ENCODE measurements at regions not wholly inside any gene's neighbourhood (a gene's known extent, or its start where the extent isn't known, plus 50 kb on each side); places are given as distances from the start of the nearest gene placed in this dataset.

DNA sequence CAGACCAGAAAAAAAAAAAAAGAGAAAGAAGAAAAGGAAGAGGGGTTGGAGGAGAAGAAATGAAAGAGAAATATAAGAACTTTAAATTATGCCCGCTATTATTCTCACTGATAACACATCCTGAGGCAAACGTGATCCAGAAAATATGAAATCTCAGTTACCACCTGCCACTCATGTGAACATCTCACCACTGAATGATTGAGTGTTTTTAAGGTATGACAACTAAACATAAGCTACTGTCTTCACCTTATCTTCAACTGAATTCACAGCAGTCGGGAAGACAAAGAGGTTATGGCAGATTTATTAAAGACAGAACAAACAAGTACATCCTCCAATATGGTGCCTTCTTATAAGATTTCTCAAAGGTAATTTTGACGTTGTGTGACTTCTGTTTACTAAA lies 327.9 kb downstream of the TMEM161B start:
- in situ Hi-C loops (cut with HindIII; ENCODE audit: low sequenced_read_pairs), result no loop called here
- no peak overlapping the region for H3K4me3 ChIP-seq (ENCODE audit: low read depth, low read length)
- no peak for DNase-seq (ENCODE audit: low read depth)
- TF ChIP-seq, protein P1, sequence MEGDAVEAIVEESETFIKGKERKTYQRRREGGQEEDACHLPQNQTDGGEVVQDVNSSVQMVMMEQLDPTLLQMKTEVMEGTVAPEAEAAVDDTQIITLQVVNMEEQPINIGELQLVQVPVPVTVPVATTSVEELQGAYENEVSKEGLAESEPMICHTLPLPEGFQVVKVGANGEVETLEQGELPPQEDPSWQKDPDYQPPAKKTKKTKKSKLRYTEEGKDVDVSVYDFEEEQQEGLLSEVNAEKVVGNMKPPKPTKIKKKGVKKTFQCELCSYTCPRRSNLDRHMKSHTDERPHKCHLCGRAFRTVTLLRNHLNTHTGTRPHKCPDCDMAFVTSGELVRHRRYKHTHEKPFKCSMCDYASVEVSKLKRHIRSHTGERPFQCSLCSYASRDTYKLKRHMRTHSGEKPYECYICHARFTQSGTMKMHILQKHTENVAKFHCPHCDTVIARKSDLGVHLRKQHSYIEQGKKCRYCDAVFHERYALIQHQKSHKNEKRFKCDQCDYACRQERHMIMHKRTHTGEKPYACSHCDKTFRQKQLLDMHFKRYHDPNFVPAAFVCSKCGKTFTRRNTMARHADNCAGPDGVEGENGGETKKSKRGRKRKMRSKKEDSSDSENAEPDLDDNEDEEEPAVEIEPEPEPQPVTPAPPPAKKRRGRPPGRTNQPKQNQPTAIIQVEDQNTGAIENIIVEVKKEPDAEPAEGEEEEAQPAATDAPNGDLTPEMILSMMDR (IDR thresholded peaks at IDR 0.05; ENCODE audit: low read depth, low read length, missing control alignments), result no peak

GRCh38 chr5:87936667-87937066 lies 332.0 kb downstream of the TMEM161B start:
- TF ChIP-seq, protein P1 (IDR thresholded peaks at IDR 0.05; ENCODE audit: low read depth, low read length, missing control alignments), result no peak
- in situ Hi-C loops (cut with HindIII; ENCODE audit: low sequenced_read_pairs), result no loop called here

GRCh38 chr5:87924436-87924835 lies 344.2 kb downstream of the TMEM161B start:
- H3K4me3 ChIP-seq (ENCODE audit: low read depth, low read length), result no peak overlapping the region
- DNase-seq (ENCODE audit: low read depth), result no peak
- TF ChIP-seq, protein P1 (IDR thresholded peaks at IDR 0.05; ENCODE audit: low read depth, low read length, missing control alignments), result no peak
- in situ Hi-C loops (cut with HindIII; ENCODE audit: low sequenced_read_pairs), result no loop called here

More at GRCh38 chr5:87936667-87937066, 332.0 kb downstream of the TMEM161B start:
- H3K4me3 ChIP-seq (ENCODE audit: low read depth, low read length), result no peak overlapping the region
- no peak for DNase-seq (ENCODE audit: low read depth)

- no peak overlapping the region for H3K4me3 ChIP-seq (ENCODE audit: low read depth, low read length)
- no peak for DNase-seq (ENCODE audit: low read depth)
- TF ChIP-seq, protein P1 (IDR thresholded peaks at IDR 0.05; ENCODE audit: low read depth, low read length, missing control alignments), result no peak
- in situ Hi-C loops (cut with HindIII; ENCODE audit: low sequenced_read_pairs), result no loop called here
Observed at GRCh38 chr5:87916320-87916719, 352.3 kb downstream of the TMEM161B start.

- in situ Hi-C loops (cut with HindIII; ENCODE audit: low sequenced_read_pairs), result no loop called here
- DNase-seq (ENCODE audit: low read depth), result no peak
- TF ChIP-seq, protein P1 (IDR thresholded peaks at IDR 0.05; ENCODE audit: low read depth, low read length, missing control alignments), result no peak
- H3K4me3 ChIP-seq (ENCODE audit: low read depth, low read length), result no peak overlapping the region
Observed at GRCh38 chr5:87912419-87912818, 356.2 kb downstream of the TMEM161B start.

DNA sequence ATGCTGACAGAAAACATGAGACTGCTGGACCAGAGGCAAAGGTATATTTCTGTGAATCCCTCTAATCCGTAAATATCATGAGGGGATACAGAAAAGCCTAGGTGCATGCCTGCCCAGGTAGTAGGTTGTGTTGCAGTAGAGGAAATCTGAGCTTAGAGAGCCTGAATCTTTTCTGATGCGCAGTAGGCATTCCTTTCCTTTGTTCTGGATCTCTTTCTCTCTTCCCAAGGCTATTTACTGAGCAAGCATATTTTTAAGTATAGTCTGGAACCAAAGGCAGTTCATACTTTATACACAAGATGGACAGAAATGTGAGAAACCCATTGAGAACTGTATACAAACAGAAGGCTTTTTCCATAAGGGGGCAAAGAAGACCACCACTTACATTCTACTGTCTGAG lies 359.3 kb downstream of the TMEM161B start:
- DNase-seq (ENCODE audit: low read depth), result no peak
- TF ChIP-seq, protein P1 (IDR thresholded peaks at IDR 0.05; ENCODE audit: low read depth, low read length, missing control alignments), result peak; percentile 14
- in situ Hi-C loops (cut with HindIII; ENCODE audit: low sequenced_read_pairs), result no loop called here
- H3K4me3 ChIP-seq (ENCODE audit: low read depth, low read length), result no peak overlapping the region

GRCh38 chr5:87906962-87907361 lies 361.7 kb downstream of the TMEM161B start:
- no peak overlapping the region for H3K4me3 ChIP-seq (ENCODE audit: low read depth, low read length)
- no peak for DNase-seq (ENCODE audit: low read depth)
- TF ChIP-seq, protein P1 (IDR thresholded peaks at IDR 0.05; ENCODE audit: low read depth, low read length, missing control alignments), result no peak
- in situ Hi-C loops (cut with HindIII; ENCODE audit: low sequenced_read_pairs), result no loop called here

All from astrocyte of the cerebellum (primary cell).